ENCODE measurements at regions not wholly inside any gene's neighbourhood (a gene's known extent, or its start where the extent isn't known, plus 50 kb on each side); places are given as distances from the start of the nearest gene placed in this dataset.
"Not testable (repeated sequence)": the region's sequence is repeated elsewhere in the genome, so short reads cannot be mapped to it uniquely, and the experiment has no call there.

DNA sequence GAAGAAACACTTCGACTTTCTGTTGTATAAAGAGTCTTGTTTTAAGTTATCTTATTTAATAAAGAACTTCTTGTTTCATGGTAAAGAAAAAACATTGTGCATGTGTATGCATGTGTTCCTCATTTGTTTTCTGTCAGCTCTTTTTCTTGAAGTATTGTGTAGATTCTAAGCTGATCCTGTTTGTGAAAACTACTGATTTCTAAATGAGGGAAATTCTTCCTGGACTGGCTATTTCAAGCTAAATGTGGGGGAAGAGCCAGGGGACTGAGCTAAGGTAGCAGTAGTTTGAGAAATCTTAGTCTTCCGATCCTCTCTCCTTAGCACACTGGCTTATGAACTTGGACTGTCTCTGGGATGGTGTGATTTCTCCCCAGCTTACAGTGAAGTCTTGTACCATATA is 56.4 kb upstream of the RBMS1 start:
- DNase-seq = no peak

DNA sequence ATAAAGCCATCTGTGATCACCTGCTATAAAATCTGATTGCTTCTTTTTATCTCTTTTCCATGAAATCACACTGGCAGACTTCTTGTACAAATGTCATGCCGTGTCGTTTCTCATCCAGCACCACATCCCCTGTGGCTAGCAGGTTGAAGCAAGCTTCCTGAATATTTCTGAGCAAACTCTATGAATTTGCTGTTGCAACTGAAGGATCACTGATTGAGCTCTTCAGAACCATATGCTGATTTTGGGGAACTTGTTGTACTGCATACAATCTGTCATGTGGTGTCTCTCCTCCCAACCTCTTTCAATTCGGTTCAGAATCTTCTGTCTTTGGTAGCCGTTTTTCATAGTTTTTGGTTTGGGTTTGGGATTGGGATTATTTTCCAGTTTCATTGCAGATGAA is 57.7 kb upstream of the RBMS1 start:
- no peak for DNase-seq

DNA sequence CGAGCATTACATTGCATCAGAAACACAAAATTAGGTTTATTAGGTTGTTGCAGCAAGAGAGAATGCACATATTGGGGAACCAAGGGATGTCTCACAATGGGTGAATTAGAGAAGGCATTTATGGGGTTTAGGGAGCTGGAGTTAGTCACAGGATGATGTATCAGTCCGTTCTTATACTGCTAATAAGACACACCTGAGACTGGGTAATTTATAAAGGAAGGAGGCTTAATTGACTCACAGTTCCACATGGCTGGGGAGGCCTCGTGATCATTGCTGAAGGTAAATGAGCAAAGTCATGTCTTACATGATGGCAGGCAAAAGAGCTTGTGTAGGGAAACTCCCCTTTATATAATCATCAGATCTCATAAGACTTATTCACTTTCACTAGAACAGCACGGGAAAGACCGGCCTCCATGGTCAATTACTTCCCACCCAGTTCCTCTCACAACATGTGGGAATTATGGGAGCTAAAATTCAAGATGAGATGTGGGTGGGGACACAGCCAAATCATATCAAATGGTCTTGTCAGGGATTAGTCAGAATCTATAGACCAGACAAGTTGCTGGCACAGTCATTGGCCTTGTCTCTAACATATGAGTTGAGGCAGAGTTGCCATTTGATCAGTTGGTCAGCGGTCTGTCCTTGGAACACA is 61.9 kb upstream of the RBMS1 start:
- no peak for DNase-seq

DNA sequence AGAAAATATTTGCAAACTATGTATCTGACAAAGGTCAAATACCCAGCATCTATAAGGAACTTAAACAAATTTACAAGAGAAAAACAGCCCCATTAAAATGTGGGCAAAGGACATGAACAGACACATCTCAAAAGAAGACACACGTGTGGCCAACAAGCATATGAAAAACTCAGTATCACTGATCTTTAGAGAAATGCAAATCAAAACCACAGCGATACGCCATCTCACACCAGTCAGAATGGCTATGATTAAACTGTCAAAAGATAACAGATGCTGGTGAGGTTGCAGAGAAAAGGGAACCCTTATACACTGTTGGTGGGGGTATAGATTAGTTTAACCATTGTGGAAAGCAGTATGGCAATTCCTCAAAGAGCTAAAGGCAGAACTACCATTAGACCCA is 64.3 kb upstream of the RBMS1 start:
- no peak for DNase-seq

DNA sequence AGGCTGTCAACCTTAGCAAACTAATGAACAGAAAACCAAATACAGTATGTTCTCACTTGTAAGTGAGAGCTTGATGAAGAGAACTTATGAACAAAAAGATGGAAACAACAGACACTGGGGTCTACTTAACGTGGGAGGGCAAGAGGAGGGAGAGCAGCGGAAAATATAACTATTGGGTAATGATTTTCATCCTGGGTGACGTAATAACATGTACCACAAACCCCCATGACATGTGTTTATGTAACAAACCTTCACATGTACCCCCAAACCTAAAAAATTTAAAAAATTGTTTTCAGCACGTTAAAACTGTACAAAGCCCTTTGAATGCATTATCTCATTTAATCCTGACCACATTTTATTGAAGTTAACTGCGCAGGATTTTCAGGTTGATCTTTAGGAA is 64.9 kb upstream of the RBMS1 start:
- DNase-seq = no peak

DNA sequence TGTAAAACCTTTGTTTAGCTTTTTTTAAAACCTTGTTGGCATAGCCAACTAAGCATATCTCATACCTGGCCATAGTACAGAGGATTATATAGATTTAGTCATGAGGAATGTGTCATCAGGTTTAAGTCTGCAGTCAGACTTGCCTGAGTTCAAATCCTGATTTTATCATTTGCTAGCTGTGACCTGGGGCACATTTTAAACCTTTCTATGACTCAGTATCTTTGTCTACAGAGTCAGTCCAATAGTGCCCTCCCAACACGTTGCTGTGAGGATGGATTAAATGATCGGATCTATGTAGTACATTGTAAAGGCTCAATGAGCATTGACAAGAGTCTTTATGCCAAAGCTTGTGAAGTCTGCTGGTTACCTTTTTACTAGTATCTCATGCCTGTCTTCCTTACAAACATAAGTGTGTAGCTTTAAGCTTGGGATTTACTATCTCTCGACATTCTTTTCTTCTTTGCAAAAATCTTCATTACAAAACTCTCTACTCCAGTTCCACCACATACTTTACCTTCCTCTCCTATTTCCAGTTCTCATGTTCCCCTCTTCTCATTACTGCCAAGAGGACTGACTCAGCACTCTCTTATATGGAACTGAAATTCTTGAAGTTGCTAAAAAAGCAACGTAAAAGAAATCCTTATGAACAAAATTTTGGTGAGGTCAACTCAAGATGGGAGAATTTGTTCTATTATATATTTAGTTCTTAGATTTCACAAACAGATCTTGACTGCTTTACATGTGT is 68.1 kb upstream of the RBMS1 start:
- no peak for DNase-seq

DNA sequence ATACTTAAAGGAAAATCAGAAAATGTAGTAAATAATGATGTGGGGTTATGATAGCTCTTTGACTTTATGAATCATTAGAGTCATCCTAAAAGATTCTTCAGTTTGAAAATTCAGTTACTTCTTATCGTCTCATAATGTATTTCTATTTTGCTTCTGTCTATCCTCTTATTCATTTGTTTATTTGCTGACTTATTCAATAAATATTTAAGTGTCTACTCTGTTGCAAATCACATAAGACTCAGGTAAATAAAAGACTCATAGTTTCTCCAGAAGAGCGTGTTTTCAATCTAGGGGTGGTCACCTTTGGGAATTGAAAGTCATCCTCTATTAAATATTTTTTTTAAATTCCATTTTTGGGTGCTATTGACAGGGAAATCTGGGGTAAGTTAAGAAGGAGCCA is 69.1 kb upstream of the RBMS1 start:
- DNase-seq = no peak

- no peak for DNase-seq
Measured at GRCh38 chr2:160564591-160564990, 71.0 kb upstream of the RBMS1 start.

GRCh38 chr2:160565099-160565845 is 71.7 kb upstream of the RBMS1 start:
- DNase-seq = no peak

DNA sequence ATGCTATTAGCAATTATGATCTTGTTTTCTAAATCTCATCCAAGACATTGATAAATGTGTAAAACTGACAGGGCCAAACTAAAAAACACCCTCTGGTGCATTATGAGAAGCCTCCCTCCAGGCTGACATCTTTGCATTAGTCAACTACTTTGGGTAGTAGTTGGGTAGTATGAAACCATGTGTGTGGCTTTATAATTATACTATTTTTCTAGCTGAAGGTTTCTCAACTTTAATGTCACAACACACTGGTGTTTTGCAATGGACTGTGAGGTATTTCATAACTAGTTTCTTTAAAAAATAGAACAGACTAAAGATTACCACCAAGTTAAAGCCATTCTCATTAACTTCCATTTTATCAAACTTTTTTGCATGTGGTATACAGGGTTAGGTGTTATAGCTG is 73.1 kb upstream of the RBMS1 start:
- no peak for DNase-seq

- no peak for DNase-seq
Measured at GRCh38 chr2:160568856-160569255, 75.2 kb upstream of the RBMS1 start.

- DNase-seq = no peak
Measured at GRCh38 chr2:160570376-160570775, 76.8 kb upstream of the RBMS1 start.

GRCh38 chr2:160574468-160575140 is 81.0 kb upstream of the RBMS1 start:
- no peak for DNase-seq

DNA sequence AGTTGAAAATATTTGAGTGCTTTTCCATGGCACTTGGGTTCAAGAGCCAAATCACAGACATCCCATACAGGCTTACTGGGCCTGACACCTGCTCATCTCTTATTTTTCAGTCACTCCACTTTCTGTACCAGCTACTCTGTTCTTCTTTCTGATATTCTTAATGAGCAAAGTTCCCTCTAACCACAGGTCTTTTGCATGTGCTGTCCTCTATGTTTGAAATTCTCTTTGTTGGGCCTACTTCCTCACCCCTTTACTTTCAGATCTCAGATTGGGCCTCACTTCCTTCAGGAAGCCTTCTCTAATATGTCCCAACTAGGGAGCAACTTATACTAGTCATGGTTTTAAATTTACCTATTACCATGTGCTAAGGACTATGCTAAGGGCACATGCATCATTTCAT is 81.8 kb upstream of the RBMS1 start:
- DNase-seq = no peak

DNA sequence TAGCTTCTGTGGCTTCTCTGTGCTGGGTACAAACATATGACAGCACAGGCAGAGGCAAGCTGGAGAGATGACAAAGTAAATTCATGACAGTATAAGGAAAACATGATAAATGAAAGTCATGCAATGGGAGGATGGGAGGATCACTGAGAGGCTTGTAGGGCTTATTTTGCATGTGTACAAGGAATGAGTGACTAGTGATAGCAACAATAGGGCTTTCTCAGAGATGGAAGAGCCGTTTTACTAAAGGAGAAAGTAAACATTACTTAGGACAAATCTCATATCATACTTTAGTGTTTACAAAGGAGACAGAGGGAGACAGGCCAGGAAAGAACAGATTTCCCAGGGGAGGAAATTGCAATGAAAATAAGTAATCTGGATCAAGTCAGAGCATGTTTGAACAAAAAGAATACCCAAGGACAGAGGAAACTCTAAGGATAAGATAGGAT is 82.5 kb upstream of the RBMS1 start:
- no peak for DNase-seq

DNA sequence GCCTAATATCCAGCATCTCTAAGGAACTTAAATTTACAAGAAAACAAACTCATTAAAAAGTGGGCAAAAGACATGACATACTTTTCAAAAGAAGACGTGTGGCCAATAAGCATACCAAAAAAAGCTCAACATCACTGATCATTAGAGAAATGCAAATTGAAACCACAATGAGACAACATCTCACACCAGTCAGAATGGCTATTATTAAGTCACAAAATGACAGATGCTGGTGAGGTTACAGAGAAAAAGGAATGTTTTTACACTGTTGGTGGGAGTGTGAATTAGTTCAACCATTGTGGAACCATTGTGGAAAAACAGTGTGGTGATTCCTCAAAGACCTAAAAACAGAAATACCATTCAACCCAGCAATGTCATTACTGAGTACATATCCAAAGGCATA is 83.5 kb upstream of the RBMS1 start:
- DNase-seq = not testable (repeated sequence)

GRCh38 chr2:160581035-160581434 is 87.4 kb upstream of the RBMS1 start:
- no peak for DNase-seq

GRCh38 chr2:160581448-160581847 is 87.8 kb upstream of the RBMS1 start:
- DNase-seq = no peak

GRCh38 chr2:160582081-160582480 is 88.5 kb upstream of the RBMS1 start:
- no peak for DNase-seq

- DNase-seq = no peak
Measured at GRCh38 chr2:160582490-160583145, 89.0 kb upstream of the RBMS1 start.

DNA sequence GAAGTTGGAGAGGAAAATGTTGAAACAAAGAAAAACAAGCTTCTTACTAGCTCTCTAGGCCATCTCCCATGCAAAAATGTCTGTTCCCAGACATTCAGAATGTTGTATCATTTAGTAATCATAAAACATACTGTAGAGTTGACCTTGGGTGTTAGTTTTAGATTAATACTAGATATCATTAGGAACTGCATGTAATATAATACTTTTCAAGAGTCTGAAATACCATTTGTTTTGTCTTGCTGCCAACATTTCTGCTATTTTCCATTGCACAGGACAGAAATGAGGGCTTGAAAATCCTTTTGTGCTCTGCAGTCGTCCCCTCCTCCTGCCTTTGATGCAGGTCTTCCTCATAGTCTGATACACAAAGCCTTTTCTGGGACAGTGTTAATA is 89.5 kb upstream of the RBMS1 start:
- no peak for DNase-seq

DNA sequence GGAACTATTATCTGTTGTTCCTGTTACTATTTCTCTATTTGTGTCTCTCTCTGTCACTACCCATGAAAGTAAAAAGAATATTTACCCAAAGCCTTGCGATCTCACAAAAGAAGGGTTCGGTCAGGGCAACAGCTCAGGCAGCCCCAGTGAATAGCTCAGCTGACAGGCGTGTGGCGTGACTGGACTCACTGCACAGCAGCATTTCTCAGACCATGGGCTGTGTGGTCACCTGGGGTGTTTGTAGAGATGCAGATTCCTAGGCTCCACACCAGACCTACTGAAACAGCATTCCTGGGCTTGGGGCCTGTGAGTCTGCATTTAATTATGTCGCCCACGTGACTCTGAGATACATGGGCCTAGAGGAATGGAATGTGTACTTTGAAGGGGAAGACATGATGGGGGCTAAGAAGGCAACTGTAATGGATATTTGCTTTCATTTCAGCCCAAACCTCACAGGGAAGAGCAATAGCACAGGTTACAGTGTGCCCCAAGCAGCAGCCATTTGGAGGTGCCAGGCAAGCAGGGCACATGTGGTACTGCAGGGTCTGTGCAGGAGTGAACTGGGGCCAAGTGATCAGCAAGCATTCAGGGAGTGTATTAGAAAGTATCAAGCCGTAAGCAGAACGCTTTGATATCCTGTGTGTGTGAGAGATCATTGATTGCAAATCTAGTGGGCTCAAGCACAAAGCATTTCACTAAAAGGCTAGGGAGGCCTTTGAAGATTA is 90.4 kb upstream of the RBMS1 start:
- no peak for DNase-seq

Data from NCI-H69 (cell line).